HCT116 (cell line): ENCODE measurements at regions not wholly inside any gene's neighbourhood (a gene's known extent, or its start where the extent isn't known, plus 50 kb on each side); places are given as distances from the start of the nearest gene placed in this dataset.
"Not testable (repeated sequence)": the region's sequence is repeated elsewhere in the genome, so short reads cannot be mapped to it uniquely, and the experiment has no call there.

ENCODE experiments used
- ATAC-seq: fragments of 200-7000 bp; cut with Tn5 transposase; 2 replicates; pipeline ENCODE4 v1.9.1; 2020; ENCODE audit warnings: mild to moderate bottlenecking, moderate library complexity
- BruUV-seq: library from RNA; stranded (reverse); fragments of 400-500 nt; replicated peaks from 2 replicates; lab custom pipeline; 2021; lab: Mats Ljungman, UMichigan
- CTCF ChIA-PET: fragments of 300-600 bp; sonication (Branson Sonifier 250); formaldehyde crosslinking; loops from one replicate; lab custom pipeline; 2021; ENCODE audit warnings: antibody characterized with exemption; lab: Charles Lee
- POLR2A ChIA-PET: fragments of 300-600, 350-600 bp; sonication (Branson Sonifier 250); formaldehyde crosslinking; loops from one replicate; lab custom pipeline; 2021; ENCODE audit warnings: antibody characterized with exemption; lab: Charles Lee
- RAD21 ChIA-PET, 2 experiments: fragments of 300-600 bp; sonication (Branson Sonifier 250); formaldehyde crosslinking; loops; one replicate each; lab custom pipeline; 2023; ENCODE audit warnings: low total read pairs in 2 of 2; ENCODE audit not compliant: uncharacterized antibody in 2 of 2, unreplicated experiment in 2 of 2, low non-redundant PET in 1 of 2; lab: Charles Lee
- DNase-seq: peaks from one replicate; pipeline ENCODE4 v3.0.0-alpha.2; 2010; ENCODE audit warnings: low read depth, low spot score
- H2AFZ ChIP-seq: fragments of 200-600 bp; shearing (Covaris generic), sonication (generic); 2 replicates; pipeline ENCODE4 v1.6.1; 2017; ENCODE audit warnings: low read depth, mixed run types, mixed read lengths, antibody characterized with exemption, low read length; ENCODE audit not compliant: poor library complexity, severe bottlenecking
- H3K27ac ChIP-seq: 2 replicates; pipeline ENCODE4 v1.5.1; 2012; ENCODE audit warnings: low read depth, low read length
- H3K27me3 ChIP-seq: fragments of 200-600 bp; sonication (generic); 2 replicates; pipeline ENCODE4 v1.6.1; 2016; ENCODE audit warnings: mixed run types, low read length, mixed read lengths; ENCODE audit not compliant: insufficient read depth
- H3K36me3 ChIP-seq, 2 experiments: fragments of 200-500 bp in 1 of 2; fragments of 200-600 bp in 1 of 2; sonication (Bioruptor generic) in 1 of 2; sonication (generic) in 1 of 2; 2 replicates each; pipeline versions ENCODE4 v1.5.1 to v1.6.1; 2014 to 2016; ENCODE audit warnings: low read length in 2 of 2, inconsistent platforms in 1 of 2, mixed read lengths in 1 of 2, mixed run types in 1 of 2; ENCODE audit not compliant: insufficient read depth in 2 of 2, control insufficient read depth in 1 of 2
- H3K4me1 ChIP-seq, 2 experiments: fragments of 200-600 bp in 1 of 2; sonication (generic) in 1 of 2; 2 replicates each; pipeline versions ENCODE4 v1.5.1 to v1.6.1; 2012 to 2017; ENCODE audit warnings: low read length in 2 of 2, inconsistent platforms in 1 of 2, mild to moderate bottlenecking in 1 of 2, mixed read lengths in 1 of 2, mixed run types in 1 of 2, moderate library complexity in 1 of 2; ENCODE audit not compliant: insufficient read depth in 2 of 2, control insufficient read depth in 1 of 2
- H3K4me2 ChIP-seq: fragments of 200-600 bp; sonication (generic); 2 replicates; pipeline ENCODE4 v1.6.1; 2017; ENCODE audit warnings: mixed run types, low read length, mixed read lengths
- H3K4me3 ChIP-seq, 2 experiments: fragments of 200-600 bp in 1 of 2; sonication (generic) in 1 of 2; replicated peaks in 1 of 2; 2 replicates each; pipeline ENCODE4 v1.5.1; 2011 to 2016; ENCODE audit warnings: low read length in 2 of 2, control low read depth in 1 of 2, low read depth in 1 of 2, mild to moderate bottlenecking in 1 of 2, mixed read lengths in 1 of 2, mixed run types in 1 of 2
- H3K79me2 ChIP-seq: fragments of 200-600 bp; sonication (generic); 2 replicates; pipeline ENCODE4 v1.6.1; 2017; ENCODE audit warnings: mild to moderate bottlenecking, mixed run types, low read length, moderate library complexity, mixed read lengths; ENCODE audit not compliant: insufficient read depth
- H3K9ac ChIP-seq: fragments of 200-600 bp; sonication (generic); 2 replicates; pipeline ENCODE4 v1.6.1; 2016; ENCODE audit warnings: low read length, mixed read lengths
- H3K9me2 ChIP-seq: fragments of 200-600 bp; sonication (generic), shearing (Covaris generic); 2 replicates; pipeline ENCODE4 v1.6.1; 2017; ENCODE audit warnings: mixed run types, mild to moderate bottlenecking, moderate library complexity; ENCODE audit not compliant: insufficient read depth
- H3K9me3 ChIP-seq, 2 experiments: fragments of 200-500 bp in 1 of 2; fragments of 200-600 bp in 1 of 2; sonication (Bioruptor generic) in 1 of 2; sonication (generic) in 1 of 2; 2 replicates each; pipeline ENCODE4 v1.6.1; 2014 to 2017; ENCODE audit warnings: low read length in 2 of 2, mixed read lengths in 2 of 2, inconsistent platforms in 1 of 2, low read depth in 1 of 2, mild to moderate bottlenecking in 1 of 2, mixed run types in 1 of 2, moderate library complexity in 1 of 2; ENCODE audit not compliant: control insufficient read depth in 1 of 2, insufficient read depth in 1 of 2
- H4K20me1 ChIP-seq: fragments of 200-600 bp; sonication (generic), shearing (Covaris generic); 2 replicates; pipeline ENCODE4 v1.6.1; 2017; ENCODE audit warnings: mixed run types, mild to moderate bottlenecking, moderate library complexity; ENCODE audit not compliant: insufficient read depth
- EGR1 ChIP-seq: IDR thresholded peaks from 2 replicates; pipeline ENCODE4 v1.6.1; 2012; ENCODE audit warnings: low read depth
- EZH2 ChIP-seq: fragments of 200-600 bp; sonication (generic); IDR thresholded peaks from 2 replicates; pipeline ENCODE4 v1.6.1; 2017; ENCODE audit warnings: antibody characterized with exemption, mixed run types
- EZH2phosphoT487 ChIP-seq: fragments of 200-600 bp; IDR thresholded peaks from 2 replicates; pipeline ENCODE4 v1.6.1; 2018; ENCODE audit warnings: antibody characterized with exemption, borderline replicate concordance
- FOSL1 ChIP-seq: IDR thresholded peaks from 2 replicates; pipeline ENCODE4 v1.6.1; 2012; ENCODE audit warnings: low read depth
- POLR2A ChIP-seq: IDR thresholded peaks from 2 replicates; pipeline ENCODE4 v1.7.0; 2011; ENCODE audit warnings: borderline replicate concordance; ENCODE audit not compliant: insufficient read depth, insufficient read length; ENCODE audit errors: extremely low read depth
- POLR2AphosphoS5 ChIP-seq: IDR thresholded peaks from 2 replicates; pipeline ENCODE4 v1.6.1; 2011; ENCODE audit warnings: mild to moderate bottlenecking, low read depth, low read length, moderate library complexity
- TCF7L2 ChIP-seq: IDR thresholded peaks from 2 replicates; pipeline ENCODE4 v1.7.0; 2011; ENCODE audit warnings: borderline replicate concordance, inconsistent platforms; ENCODE audit not compliant: insufficient read depth, insufficient read length; ENCODE audit errors: extremely low read depth
- intact Hi-C: fragments of 100-400 bp; cut with micrococcal nuclease; formaldehyde crosslinking; loops from 2 replicates; pipeline ENCODE4 v1.10.0; 2022
- TF ChIP-seq, protein P1 (sequence below): IDR thresholded peaks from 2 replicates; pipeline ENCODE4 v1.6.1; 2012
- TF ChIP-seq, protein P2 (sequence below): IDR thresholded peaks from 2 replicates; pipeline ENCODE4 v1.6.1; 2011; ENCODE audit warnings: mild to moderate bottlenecking, low read length, moderate library complexity; ENCODE audit not compliant: insufficient replicate concordance; ENCODE audit errors: extremely low read depth

DNA sequence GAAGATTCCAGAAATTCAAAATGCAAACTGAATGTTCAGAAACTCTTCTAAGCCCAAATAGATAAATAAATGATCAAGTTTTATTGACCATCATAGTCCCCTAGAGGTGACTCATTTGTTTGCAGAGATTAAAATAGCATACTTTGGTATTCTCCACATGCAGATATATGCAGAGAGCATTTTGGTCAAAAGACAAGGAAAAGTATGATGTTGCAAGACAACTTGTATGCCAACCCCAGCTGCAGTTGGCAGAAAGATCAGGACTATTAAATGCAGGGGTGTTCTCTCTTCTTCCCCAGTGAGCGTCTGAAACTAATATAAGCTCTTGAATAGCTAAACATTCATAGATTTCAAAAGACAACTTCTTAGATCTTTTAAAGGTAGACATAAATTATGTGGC is 404.9 kb downstream of the LTN1 start:
- no peak overlapping the region for H2AFZ ChIP-seq
- H3K9ac ChIP-seq: no peak overlapping the region
- H3K27ac ChIP-seq: no peak overlapping the region
- H4K20me1 ChIP-seq: no peaks in the 10 kb centered on the region
- TF ChIP-seq TCF7L2 (no peak), POLR2AphosphoS5 (no peak)
- TF ChIP-seq, all 23 proteins: peak for 0
- no peaks in the 10 kb centered on the region for H3K4me1 ChIP-seq
- CTCF ChIA-PET: no interaction called here
- H3K9me3 ChIP-seq: peaks cover 11 to 13% of the 10 kb centered on the region in 2 experiments; a peak in 2 of 4 replicates
- no peaks in the 10 kb centered on the region for H3K27me3 ChIP-seq
- H3K9me2 ChIP-seq: no peaks in the 10 kb centered on the region
- H3K4me2 ChIP-seq: no peak overlapping the region
- no peaks in the 10 kb centered on the region for H3K79me2 ChIP-seq
- H3K4me3 ChIP-seq: no peak overlapping the region
- intact Hi-C loops: no loop called here
- POLR2A ChIA-PET: no interaction called here
- DNase-seq (no peak), ATAC-seq (no peak)
- RAD21 ChIA-PET: no interaction called here
- BruUV-seq: no TSS peak
- no peaks in the 10 kb centered on the region for H3K36me3 ChIP-seq

DNA sequence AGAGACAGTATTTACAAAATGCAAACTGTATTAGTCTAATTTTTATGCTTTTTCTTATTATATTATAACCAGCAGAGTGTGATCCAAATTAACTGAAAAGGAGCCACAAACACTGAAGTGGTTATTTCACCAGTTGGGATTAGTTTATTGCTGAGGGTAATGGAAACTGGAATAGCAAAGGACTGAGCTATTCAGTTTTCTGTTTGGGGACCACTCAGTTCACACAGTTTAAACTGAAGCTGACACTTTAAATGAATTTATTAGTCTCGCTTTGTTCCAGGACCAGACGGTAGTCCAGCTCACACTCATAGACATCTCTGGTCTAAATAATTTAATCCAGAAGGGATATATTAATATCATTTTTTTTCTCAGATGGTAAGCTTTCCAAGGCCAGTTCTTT is 410.7 kb downstream of the LTN1 start:
- Histone ChIP-seq H3K27ac (no peak overlapping the region), H3K9ac (no peak overlapping the region), H3K9me2 (no peaks in the 10 kb centered on the region), H2AFZ (no peak overlapping the region), H3K36me3 (no peaks in the 10 kb centered on the region), H3K4me3 (no peak overlapping the region), H3K9me3 (peaks cover 16 to 19% of the 10 kb centered on the region in 2 experiments; a peak in 2 of 4 replicates), H4K20me1 (no peaks in the 10 kb centered on the region), H3K79me2 (no peaks in the 10 kb centered on the region), H3K4me2 (no peak overlapping the region), H3K4me1 (no peaks in the 10 kb centered on the region), H3K27me3 (no peaks in the 10 kb centered on the region)
- ATAC-seq (no peak), DNase-seq (no peak)
- POLR2A ChIA-PET: no interaction called here
- RAD21 ChIA-PET: no interaction called here
- intact Hi-C loops: no loop called here
- no peak for TF ChIP-seq FOSL1
- TF ChIP-seq EZH2: no peak
- TF ChIP-seq POLR2AphosphoS5: no peak
- TF ChIP-seq, protein P1, sequence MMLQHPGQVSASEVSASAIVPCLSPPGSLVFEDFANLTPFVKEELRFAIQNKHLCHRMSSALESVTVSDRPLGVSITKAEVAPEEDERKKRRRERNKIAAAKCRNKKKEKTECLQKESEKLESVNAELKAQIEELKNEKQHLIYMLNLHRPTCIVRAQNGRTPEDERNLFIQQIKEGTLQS: no peak
- no peak for TF ChIP-seq POLR2A
- TF ChIP-seq EGR1: no peak
- no peak for TF ChIP-seq EZH2phosphoT487
- TF ChIP-seq, protein P2, sequence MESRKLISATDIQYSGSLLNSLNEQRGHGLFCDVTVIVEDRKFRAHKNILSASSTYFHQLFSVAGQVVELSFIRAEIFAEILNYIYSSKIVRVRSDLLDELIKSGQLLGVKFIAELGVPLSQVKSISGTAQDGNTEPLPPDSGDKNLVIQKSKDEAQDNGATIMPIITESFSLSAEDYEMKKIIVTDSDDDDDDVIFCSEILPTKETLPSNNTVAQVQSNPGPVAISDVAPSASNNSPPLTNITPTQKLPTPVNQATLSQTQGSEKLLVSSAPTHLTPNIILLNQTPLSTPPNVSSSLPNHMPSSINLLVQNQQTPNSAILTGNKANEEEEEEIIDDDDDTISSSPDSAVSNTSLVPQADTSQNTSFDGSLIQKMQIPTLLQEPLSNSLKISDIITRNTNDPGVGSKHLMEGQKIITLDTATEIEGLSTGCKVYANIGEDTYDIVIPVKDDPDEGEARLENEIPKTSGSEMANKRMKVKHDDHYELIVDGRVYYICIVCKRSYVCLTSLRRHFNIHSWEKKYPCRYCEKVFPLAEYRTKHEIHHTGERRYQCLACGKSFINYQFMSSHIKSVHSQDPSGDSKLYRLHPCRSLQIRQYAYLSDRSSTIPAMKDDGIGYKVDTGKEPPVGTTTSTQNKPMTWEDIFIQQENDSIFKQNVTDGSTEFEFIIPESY: no peak
- BruUV-seq: no TSS peak
- CTCF ChIA-PET: no interaction called here

DNA sequence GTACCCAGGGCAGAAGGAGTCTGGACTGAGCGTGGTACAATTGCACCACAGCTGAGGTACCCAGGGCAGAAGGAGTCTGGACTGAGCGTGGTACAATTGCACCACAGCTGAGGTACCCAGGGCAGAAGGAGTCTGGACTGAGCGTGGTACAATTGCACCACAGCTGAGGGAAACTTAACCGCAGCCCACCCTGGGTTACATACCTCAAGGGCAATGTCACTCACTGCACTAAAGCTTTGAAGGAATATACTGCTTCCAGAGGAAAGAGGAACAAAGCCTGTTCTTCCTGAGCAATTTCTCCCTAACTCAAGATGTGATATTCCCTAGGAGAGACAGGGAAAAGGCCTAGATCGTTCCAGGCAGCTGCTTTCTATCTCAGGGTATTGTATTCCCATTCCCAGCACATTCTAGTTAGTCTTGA is 411.4 kb downstream of the LTN1 start:
- POLR2A ChIA-PET, H3K27ac ChIP-seq, H3K4me3 ChIP-seq, intact Hi-C loops, H3K36me3 ChIP-seq, ATAC-seq, BruUV-seq, H3K4me2 ChIP-seq, CTCF ChIA-PET, H3K79me2 ChIP-seq, H2AFZ ChIP-seq, H3K4me1 ChIP-seq, H3K9me2 ChIP-seq, H3K9ac ChIP-seq, H4K20me1 ChIP-seq, H3K27me3 ChIP-seq, DNase-seq: not testable (repeated sequence)
- RAD21 ChIA-PET: interaction anchor here in 1 of 2 experiments (0.7 kb wide), 1 partner anchor 268 kb away, joined by 4 read pairs; no protein-coding TSS in a partner anchor
- peaks cover 16% of the 10 kb centered on the region in 2 experiments; a peak in 2 of 4 replicates for H3K9me3 ChIP-seq
